Activated gamma-delta T cell treated with anti-CD3 and anti-CD28 coated beads, Interleukin-2, amount 50 U/mL, for 16 hours (primary cell): ENCODE measurements at regions not wholly inside any gene's neighbourhood (a gene's known extent, or its start where the extent isn't known, plus 50 kb on each side); places are given as distances from the start of the nearest gene placed in this dataset.

Experiments
- DNase-seq: peaks from one replicate; pipeline ENCODE4 v3.0.0-alpha.2; 2020; ENCODE audit warnings: low read depth

GRCh38 chr2:5915881-5916310 lies 223.7 kb downstream of the SOX11 start:
- no peak for DNase-seq

GRCh38 chr2:5921081-5921642 lies 229.0 kb downstream of the SOX11 start:
- no peak for DNase-seq

- DNase-seq: no peak
Observed at GRCh38 chr2:5923957-5924945, 232.1 kb downstream of the SOX11 start.

GRCh38 chr2:5925604-5926003 lies 233.4 kb downstream of the SOX11 start:
- no peak for DNase-seq

- no peak for DNase-seq
Observed at GRCh38 chr2:5926871-5927512, 234.8 kb downstream of the SOX11 start.

- DNase-seq: no peak
Observed at GRCh38 chr2:5932556-5933469, 240.6 kb downstream of the SOX11 start.

- no peak for DNase-seq
Observed at GRCh38 chr2:5933669-5934068, 241.5 kb downstream of the SOX11 start.

- no peak for DNase-seq
Observed at GRCh38 chr2:5937321-5937720, 245.1 kb downstream of the SOX11 start.

GRCh38 chr2:5937851-5938565 lies 245.8 kb downstream of the SOX11 start:
- no peak for DNase-seq

GRCh38 chr2:5938566-5938896 lies 246.3 kb downstream of the SOX11 start:
- no peak for DNase-seq

GRCh38 chr2:5939553-5939952 lies 247.4 kb downstream of the SOX11 start:
- DNase-seq: no peak

GRCh38 chr2:5940596-5941535 lies 248.7 kb downstream of the SOX11 start:
- DNase-seq: no peak

GRCh38 chr2:5942204-5942603 lies 250.0 kb downstream of the SOX11 start:
- no peak for DNase-seq

GRCh38 chr2:5945742-5946141 lies 253.6 kb downstream of the SOX11 start:
- DNase-seq: no peak

- DNase-seq: no peak
Observed at GRCh38 chr2:5946225-5947115, 254.3 kb downstream of the SOX11 start.

GRCh38 chr2:5950736-5951135 lies 258.6 kb downstream of the SOX11 start:
- no peak for DNase-seq

- DNase-seq: no peak
Observed at GRCh38 chr2:5951471-5951870, 259.3 kb downstream of the SOX11 start.

- DNase-seq: no peak
Observed at GRCh38 chr2:5953525-5953924, 261.3 kb downstream of the SOX11 start.

- no peak for DNase-seq
Observed at GRCh38 chr2:5954509-5954908, 262.3 kb downstream of the SOX11 start.
